22Rv1 (cell line): ENCODE measurements at regions not wholly inside any gene's neighbourhood (a gene's known extent, or its start where the extent isn't known, plus 50 kb on each side); places are given as distances from the start of the nearest gene placed in this dataset.

ENCODE experiments used
- CTCF ChIP-seq: fragments of 450-650 bp; IDR thresholded peaks from 2 replicates; pipeline ENCODE4 v1.5.1; 2017; ENCODE audit warnings: mild to moderate bottlenecking
- ZFX ChIP-seq: fragments of 450-650 bp; IDR thresholded peaks from 2 replicates; pipeline ENCODE4 v1.6.1; 2017; ENCODE audit warnings: antibody characterized with exemption, borderline replicate concordance

DNA sequence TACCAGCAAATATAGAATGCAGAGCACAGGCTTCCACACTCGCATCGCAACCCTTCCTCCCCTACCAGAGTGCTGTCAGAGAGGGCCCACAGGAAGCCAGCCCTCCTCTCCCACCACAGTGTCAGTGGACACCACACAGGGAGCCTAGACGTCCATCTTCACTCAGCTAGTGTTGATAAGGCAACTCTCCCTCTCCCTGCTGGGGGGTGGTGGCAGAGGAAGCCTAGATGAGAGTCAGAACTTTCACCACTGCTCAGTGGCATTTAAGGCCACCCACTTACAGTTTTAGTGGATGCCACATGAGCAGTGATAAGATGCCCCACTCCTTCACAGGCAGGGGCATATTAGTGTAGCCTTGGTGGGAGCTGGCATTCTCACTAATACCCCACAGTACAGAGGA lies 109.8 kb upstream of the UBE3A start:
- TF ChIP-seq CTCF (no peak), ZFX (no peak)
